Activated T-helper 9 cell treated with anti-CD3 and anti-CD28 coated beads, Interleukin-2, amount 50 U/mL, for 16 hours (primary cell): ENCODE measurements at regions not wholly inside any gene's neighbourhood (a gene's known extent, or its start where the extent isn't known, plus 50 kb on each side); places are given as distances from the start of the nearest gene placed in this dataset.
"Not testable (repeated sequence)": the region's sequence is repeated elsewhere in the genome, so short reads cannot be mapped to it uniquely, and the experiment has no call there.

ENCODE experiments used
- DNase-seq: peaks from one replicate; pipeline ENCODE4 v3.0.0-alpha.2; 2020; ENCODE audit warnings: low read depth

GRCh38 chr2:11922294-11922693, 175.9 kb downstream of the LPIN1 start:
- DNase-seq = no peak

- no peak for DNase-seq
Measured at GRCh38 chr2:11923935-11924334, 177.5 kb downstream of the LPIN1 start.

GRCh38 chr2:11925295-11926066, 179.0 kb downstream of the LPIN1 start:
- no peak for DNase-seq

- no peak for DNase-seq
Measured at GRCh38 chr2:11930211-11930761, 183.9 kb downstream of the LPIN1 start.

- no peak for DNase-seq
Measured at GRCh38 chr2:11932048-11932512, 185.6 kb downstream of the LPIN1 start.

- DNase-seq = no peak
Measured at GRCh38 chr2:11932962-11933361, 186.5 kb downstream of the LPIN1 start.

GRCh38 chr2:11933854-11934253, 187.4 kb downstream of the LPIN1 start:
- DNase-seq = no peak

- no peak for DNase-seq
Measured at GRCh38 chr2:11936761-11937160, 190.3 kb downstream of the LPIN1 start.

GRCh38 chr2:11938196-11938595, 191.8 kb downstream of the LPIN1 start:
- DNase-seq = no peak

- no peak for DNase-seq
Measured at GRCh38 chr2:11939523-11939922, 193.1 kb downstream of the LPIN1 start.

GRCh38 chr2:11940121-11940743, 193.8 kb downstream of the LPIN1 start:
- no peak for DNase-seq

GRCh38 chr2:11940799-11941198, 194.4 kb downstream of the LPIN1 start:
- no peak for DNase-seq

- DNase-seq = no peak
Measured at GRCh38 chr2:11941201-11942177, 195.1 kb downstream of the LPIN1 start.

GRCh38 chr2:11942178-11942569, 195.7 kb downstream of the LPIN1 start:
- no peak for DNase-seq

- DNase-seq = no peak
Measured at GRCh38 chr2:11944311-11944710, 197.9 kb downstream of the LPIN1 start.

- DNase-seq = no peak
Measured at GRCh38 chr2:11945139-11946126, 199.0 kb downstream of the LPIN1 start.

- DNase-seq = no peak
Measured at GRCh38 chr2:11947956-11948355, 201.5 kb downstream of the LPIN1 start.

- DNase-seq = no peak
Measured at GRCh38 chr2:11949732-11950523, 203.5 kb downstream of the LPIN1 start.

- DNase-seq = no peak
Measured at GRCh38 chr2:11950896-11951295, 204.5 kb downstream of the LPIN1 start.

GRCh38 chr2:11951492-11951891, 205.1 kb downstream of the LPIN1 start:
- not testable (repeated sequence) for DNase-seq
